SK-N-SH (cell line): ENCODE measurements at regions not wholly inside any gene's neighbourhood (a gene's known extent, or its start where the extent isn't known, plus 50 kb on each side); places are given as distances from the start of the nearest gene placed in this dataset.

Experiments used
- CTCF ChIA-PET: fragments of 300-600, 350-600 bp; formaldehyde crosslinking; extraction: SDS; loops from one replicate; lab custom pipeline; 2021; lab: Yijun Ruan, JAX
- POLR2A ChIA-PET: fragments of 350-600 bp; sonication (Branson Sonifier 250); formaldehyde crosslinking; extraction: SDS; loops from one replicate; lab custom pipeline; 2020; ENCODE audit warnings: antibody characterized with exemption, inconsistent platforms; lab: Yijun Ruan, JAX
- DNase-seq: peaks from one replicate; pipeline ENCODE4 v3.0.0; 2012
- H2AFZ ChIP-seq: fragments of 200-600 bp; sonication (generic); 2 replicates; pipeline ENCODE4 v1.8.1; 2016; ENCODE audit warnings: antibody characterized with exemption, mild to moderate bottlenecking, low read depth
- H3F3A ChIP-seq: fragments of 200-600 bp; sonication (generic); replicated peaks from 2 replicates; pipeline ENCODE3; 2016; ENCODE audit warnings: antibody characterized with exemption, mild to moderate bottlenecking; ENCODE audit not compliant: insufficient read depth
- H3K27ac ChIP-seq, 2 experiments: fragments of 200-500 bp in 1 of 2; fragments of 200-600 bp in 1 of 2; sonication (Bioruptor generic) in 1 of 2; sonication (generic), shearing (Covaris generic) in 1 of 2; 2 replicates each; pipeline versions ENCODE4 v1.5.1 to v1.6.1; 2014 to 2016; ENCODE audit warnings: low read depth in 2 of 2, inconsistent platforms in 1 of 2, low read length in 1 of 2, mild to moderate bottlenecking in 1 of 2, mixed read lengths in 1 of 2
- H3K27me3 ChIP-seq: fragments of 200-600 bp; sonication (generic), shearing (Covaris generic); 2 replicates; pipeline ENCODE4 v1.6.1; 2016; ENCODE audit warnings: mixed run types; ENCODE audit not compliant: insufficient read depth
- H3K36me3 ChIP-seq, 2 experiments: fragments of 200-500 bp in 1 of 2; fragments of 200-600 bp in 1 of 2; sonication (Bioruptor generic) in 1 of 2; sonication (generic) in 1 of 2; replicated peaks in 1 of 2; 2 replicates each; pipeline versions ENCODE3 to v1.5.1; 2014 to 2016; ENCODE audit warnings: low read length in 1 of 2, mild to moderate bottlenecking in 1 of 2; ENCODE audit not compliant: insufficient read depth in 2 of 2, control insufficient read depth in 1 of 2
- H3K4me1 ChIP-seq, 2 experiments: fragments of 200-500 bp in 1 of 2; fragments of 200-600 bp in 1 of 2; sonication (Bioruptor generic) in 1 of 2; sonication (generic), shearing (Covaris generic) in 1 of 2; 2 replicates each; pipeline versions ENCODE4 v1.5.1 to v1.6.1; 2014 to 2016; ENCODE audit warnings: low read depth in 1 of 2, low read length in 1 of 2, mixed run types in 1 of 2; ENCODE audit not compliant: insufficient read depth in 2 of 2, control insufficient read depth in 1 of 2
- H3K4me2 ChIP-seq: fragments of 200-600 bp; sonication (generic), shearing (Covaris generic); 2 replicates; pipeline ENCODE4 v1.6.1; 2017; ENCODE audit warnings: mixed run types
- H3K4me3 ChIP-seq, 2 experiments: fragments of 200-500 bp in 1 of 2; fragments of 200-600 bp in 1 of 2; sonication (Bioruptor generic) in 1 of 2; sonication (generic), shearing (Covaris generic) in 1 of 2; 2 replicates each; pipeline versions ENCODE4 v1.5.1 to v1.8.1; 2014 to 2016; ENCODE audit warnings: low read depth in 2 of 2, inconsistent platforms in 1 of 2, low read length in 1 of 2, mild to moderate bottlenecking in 1 of 2, mixed read lengths in 1 of 2, moderate library complexity in 1 of 2
- H3K79me2 ChIP-seq: fragments of 200-600 bp; sonication (generic); 2 replicates; pipeline ENCODE4 v1.8.1; 2017; ENCODE audit warnings: mild to moderate bottlenecking; ENCODE audit not compliant: insufficient read depth
- H3K9ac ChIP-seq: fragments of 200-600 bp; sonication (generic); 2 replicates; pipeline ENCODE4 v1.6.1; 2017; ENCODE audit warnings: mixed run types
- H3K9me2 ChIP-seq: fragments of 200-600 bp; sonication (generic); 2 replicates; pipeline ENCODE4 v1.6.1; 2017; ENCODE audit warnings: mixed run types
- H3K9me3 ChIP-seq: fragments of 200-600 bp; sonication (generic); 2 replicates; pipeline ENCODE4 v1.6.1; 2017; ENCODE audit warnings: mixed run types, mild to moderate bottlenecking, moderate library complexity
- H4K20me1 ChIP-seq: fragments of 200-600 bp; sonication (generic); 2 replicates; pipeline ENCODE4 v1.6.1; 2017; ENCODE audit warnings: mild to moderate bottlenecking, mixed run types; ENCODE audit not compliant: insufficient read depth
- CHD2 ChIP-seq: fragments of 150-350 bp; IDR thresholded peaks from 2 replicates; pipeline ENCODE4 v1.6.1; 2018; ENCODE audit warnings: low read length; ENCODE audit not compliant: partially characterized antibody
- EZH2phosphoT487 ChIP-seq: fragments of 200-600 bp; sonication (generic); IDR thresholded peaks from 2 replicates; pipeline ENCODE4 v1.6.1; 2017; ENCODE audit warnings: low read depth, mixed run types, mild to moderate bottlenecking, antibody characterized with exemption, moderate library complexity, borderline replicate concordance
- FOSL2 ChIP-seq: IDR thresholded peaks from 2 replicates; pipeline ENCODE4 v1.4.0; 2012; ENCODE audit warnings: low read depth, mild to moderate bottlenecking, moderate library complexity, borderline replicate concordance
- FOXJ3 ChIP-seq: sonication (generic); formaldehyde crosslinking; IDR thresholded peaks from 2 replicates; pipeline ENCODE4 v1.5.1; 2020; ENCODE audit warnings: mild to moderate bottlenecking, missing genetic modification reagents
- GABPA ChIP-seq: IDR thresholded peaks from 2 replicates; pipeline ENCODE4 v1.4.0; 2012; ENCODE audit warnings: low read depth, mild to moderate bottlenecking
- MXI1 ChIP-seq: IDR thresholded peaks from 2 replicates; pipeline ENCODE4 v1.6.1; 2012; ENCODE audit warnings: mild to moderate bottlenecking, low read depth, low read length, improper control_type of control experiment
- NFIC ChIP-seq: IDR thresholded peaks from 2 replicates; pipeline ENCODE4 v1.4.0; 2012; ENCODE audit warnings: borderline replicate concordance
- RCOR1 ChIP-seq: fragments of 150-350 bp; IDR thresholded peaks from 2 replicates; pipeline ENCODE4 v1.6.1; 2017; ENCODE audit warnings: antibody characterized with exemption, low read length
- RFX5 ChIP-seq: IDR thresholded peaks from 2 replicates; pipeline ENCODE4 v1.6.1; 2012; ENCODE audit warnings: mild to moderate bottlenecking, improper control_type of control experiment, low read length
- RXRA ChIP-seq: IDR thresholded peaks from 2 replicates; pipeline ENCODE4 v1.4.0; 2012; ENCODE audit warnings: low read depth, mild to moderate bottlenecking, borderline replicate concordance
- SIN3A ChIP-seq: IDR thresholded peaks from 2 replicates; pipeline ENCODE4 v1.6.1; 2012; ENCODE audit warnings: low read depth, mild to moderate bottlenecking, low read length, moderate library complexity, borderline replicate concordance
- TCF12 ChIP-seq: IDR thresholded peaks from 2 replicates; pipeline ENCODE4 v1.4.0; 2012
- TEAD4 ChIP-seq: IDR thresholded peaks from 2 replicates; pipeline ENCODE4 v1.4.0; 2012; ENCODE audit warnings: mild to moderate bottlenecking, borderline replicate concordance; ENCODE audit not compliant: insufficient read depth
- USF2 ChIP-seq: fragments of 150-350 bp; IDR thresholded peaks from 2 replicates; pipeline ENCODE4 v1.6.1; 2017; ENCODE audit warnings: antibody characterized with exemption, low read length, low read depth, borderline replicate concordance
- YY1 ChIP-seq: IDR thresholded peaks from 2 replicates; pipeline ENCODE4 v1.4.0; 2012; ENCODE audit warnings: low read depth, mild to moderate bottlenecking
- ZBTB33 ChIP-seq: IDR thresholded peaks from 2 replicates; pipeline ENCODE4 v1.4.0; 2012; ENCODE audit warnings: low read depth, borderline replicate concordance
- WGBS: methylation state at CpG from one replicate; pipeline ENCODE4 v1.1.6; 2017; ENCODE audit warnings: low lambda C conversion rate; 5-methylcytosine and 5-hydroxymethylcytosine counted together
- TF ChIP-seq, protein P1 (sequence below): IDR thresholded peaks from 2 replicates; pipeline ENCODE4 v1.4.0; 2012; ENCODE audit warnings: low read depth

DNA sequence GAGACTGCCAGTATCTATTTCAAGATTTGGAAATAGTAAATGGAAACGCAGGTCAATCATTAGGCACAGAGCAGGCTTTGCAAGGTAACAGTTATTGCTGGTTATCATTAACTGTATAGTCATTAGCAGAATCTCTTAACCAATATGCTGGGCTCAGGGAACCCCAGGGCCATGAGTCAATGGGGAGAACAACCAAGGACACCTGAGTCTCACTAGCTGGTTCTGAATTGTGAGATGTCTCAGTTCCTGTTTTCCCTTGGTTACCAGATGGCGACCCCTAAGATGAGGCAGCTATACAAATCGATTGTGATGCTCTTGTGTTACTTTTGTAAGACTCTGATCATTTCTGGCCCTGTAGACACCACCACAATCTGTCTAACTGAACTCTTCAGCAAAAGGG, 385.3 kb downstream of the HAPSTR1 start:
- no peaks in the 10 kb centered on the region for H4K20me1 ChIP-seq
- no peaks in the 10 kb centered on the region for H3K4me1 ChIP-seq
- H3K4me2 ChIP-seq: no peak overlapping the region
- no peaks in the 10 kb centered on the region for H3K9me3 ChIP-seq
- no peak for DNase-seq
- no peak overlapping the region for H2AFZ ChIP-seq
- no peaks in the 10 kb centered on the region for H3K27me3 ChIP-seq
- no peak for TF ChIP-seq RXRA
- TF ChIP-seq CHD2: no peak
- no peak for TF ChIP-seq YY1
- TF ChIP-seq NFIC: no peak
- no peak for TF ChIP-seq TEAD4
- no peak overlapping the region for H3K4me3 ChIP-seq
- H3K36me3 ChIP-seq: no peaks in the 10 kb centered on the region
- ChIA-PET POLR2A (no interaction called here), CTCF (no interaction called here)
- H3K79me2 ChIP-seq: no peaks in the 10 kb centered on the region
- H3K9ac ChIP-seq: no peak overlapping the region
- 18% methylated on average over 3 of the region's 3 CpGs for WGBS
- no peak overlapping the region for H3K27ac ChIP-seq
- no peaks in the 10 kb centered on the region for H3K9me2 ChIP-seq
- no peaks in the 10 kb centered on the region for H3F3A ChIP-seq

GRCh38 chr16:9479008-9479407, 387.6 kb downstream of the HAPSTR1 start:
- H3K4me2 ChIP-seq: no peak overlapping the region
- H3K4me1 ChIP-seq: no peaks in the 10 kb centered on the region
- H3F3A ChIP-seq: no peaks in the 10 kb centered on the region
- no peak overlapping the region for H2AFZ ChIP-seq
- H3K9me3 ChIP-seq: no peaks in the 10 kb centered on the region
- no peaks in the 10 kb centered on the region for H3K9me2 ChIP-seq
- no peaks in the 10 kb centered on the region for H4K20me1 ChIP-seq
- H3K36me3 ChIP-seq: no peaks in the 10 kb centered on the region
- H3K79me2 ChIP-seq: no peaks in the 10 kb centered on the region
- ChIA-PET CTCF (no interaction called here), POLR2A (no interaction called here)
- H3K27me3 ChIP-seq: no peaks in the 10 kb centered on the region
- 17% methylated on average over 2 of the region's 2 CpGs for WGBS
- H3K27ac ChIP-seq: no peak overlapping the region
- TF ChIP-seq RFX5 (no peak), TCF12 (no peak), MXI1 (no peak), RCOR1 (no peak), RXRA (no peak)
- no peak for DNase-seq
- H3K9ac ChIP-seq: no peak overlapping the region
- no peak overlapping the region for H3K4me3 ChIP-seq

- no peaks in the 10 kb centered on the region for H4K20me1 ChIP-seq
- ChIA-PET POLR2A (no interaction called here), CTCF (no interaction called here)
- H3K36me3 ChIP-seq: no peaks in the 10 kb centered on the region
- H2AFZ ChIP-seq: no peak overlapping the region
- H3K4me2 ChIP-seq: no peak overlapping the region
- no peak for DNase-seq
- H3K4me1 ChIP-seq: no peaks in the 10 kb centered on the region
- H3K27ac ChIP-seq: no peak overlapping the region
- H3K79me2 ChIP-seq: no peaks in the 10 kb centered on the region
- WGBS: 30% methylated on average over 3 of the region's 3 CpGs
- H3F3A ChIP-seq: no peaks in the 10 kb centered on the region
- no peaks in the 10 kb centered on the region for H3K9me3 ChIP-seq
- no peak overlapping the region for H3K4me3 ChIP-seq
- no peaks in the 10 kb centered on the region for H3K9me2 ChIP-seq
- no peak overlapping the region for H3K9ac ChIP-seq
- H3K27me3 ChIP-seq: no peaks in the 10 kb centered on the region
- TF ChIP-seq GABPA: no peak
- TF ChIP-seq TEAD4: no peak
- TF ChIP-seq ZBTB33: no peak
- TF ChIP-seq, protein P1, sequence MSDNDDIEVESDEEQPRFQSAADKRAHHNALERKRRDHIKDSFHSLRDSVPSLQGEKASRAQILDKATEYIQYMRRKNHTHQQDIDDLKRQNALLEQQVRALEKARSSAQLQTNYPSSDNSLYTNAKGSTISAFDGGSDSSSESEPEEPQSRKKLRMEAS: no peak
- TF ChIP-seq FOSL2: no peak
- TF ChIP-seq EZH2phosphoT487: no peak
- no peak for TF ChIP-seq FOXJ3
- TF ChIP-seq USF2: no peak
- no peak for TF ChIP-seq SIN3A
Observed at GRCh38 chr16:9480503-9480902, 389.1 kb downstream of the HAPSTR1 start.
